ENCODE measurements at regions not wholly inside any gene's neighbourhood (a gene's known extent, or its start where the extent isn't known, plus 50 kb on each side); places are given as distances from the start of the nearest gene placed in this dataset.
A peak's percentile ranks its signal among the peaks of the same experiment; 100 is the strongest.
"Not testable (repeated sequence)": the region's sequence is repeated elsewhere in the genome, so short reads cannot be mapped to it uniquely, and the experiment has no call there.

DNA sequence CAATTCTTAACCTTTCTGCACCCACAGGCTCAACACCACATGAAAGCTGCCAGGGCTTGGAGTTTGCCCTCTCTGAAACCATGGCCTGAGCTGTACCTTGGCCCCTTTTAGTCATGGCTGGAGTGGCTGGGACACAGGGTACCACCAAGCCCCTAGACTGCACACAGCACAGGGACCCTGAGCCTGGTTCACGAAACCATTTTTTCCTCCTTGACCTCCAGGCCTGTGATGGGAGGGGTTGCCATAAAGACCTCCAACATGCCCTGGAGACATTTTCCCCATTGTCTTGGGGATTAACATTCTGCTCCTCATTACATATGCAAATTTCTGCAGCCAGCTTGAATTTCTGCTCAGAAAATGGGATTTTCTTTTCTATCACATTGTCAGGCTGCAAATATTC is 113.4 kb downstream of the XPNPEP1 start:
- not testable (repeated sequence) for H3K27me3 ChIP-seq (replicated peaks); H3K36me3 ChIP-seq

DNA sequence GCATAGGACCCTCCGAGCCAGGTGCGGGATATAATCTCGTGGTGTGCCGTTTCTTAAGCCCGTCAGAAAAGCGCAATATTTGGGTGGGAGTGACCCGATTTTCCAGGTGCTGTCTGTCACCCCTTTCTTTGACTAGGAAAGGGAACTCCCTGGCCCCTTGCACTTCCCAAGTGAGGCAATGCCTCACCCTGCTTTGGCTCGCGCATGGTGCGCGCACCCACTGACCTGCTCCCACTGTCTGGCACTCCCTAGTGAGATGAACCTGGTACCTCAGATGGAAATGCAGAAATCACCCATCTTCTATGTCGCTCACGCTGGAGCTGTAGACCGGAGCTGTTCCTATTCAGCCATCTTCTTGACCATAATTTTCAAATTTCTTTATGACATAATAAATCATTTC is 122.1 kb downstream of the XPNPEP1 start:
- not testable (repeated sequence) for H3K4me3 ChIP-seq; H3K9me3 ChIP-seq (replicated peaks); H3K36me3 ChIP-seq; DNase-seq (ENCODE audit: low read depth in 1 of 2, low spot score in 2 of 2); H3K4me1 ChIP-seq (replicated peaks); H3K27me3 ChIP-seq (replicated peaks); H3K27ac ChIP-seq

More for the DNA sequence above, 113.4 kb downstream of the XPNPEP1 start:
- H3K4me1 ChIP-seq (replicated peaks); H3K27ac ChIP-seq; H3K9me3 ChIP-seq (replicated peaks); H3K4me3 ChIP-seq; DNase-seq (ENCODE audit: low read depth in 1 of 2, low spot score in 2 of 2): not testable (repeated sequence)

DNA sequence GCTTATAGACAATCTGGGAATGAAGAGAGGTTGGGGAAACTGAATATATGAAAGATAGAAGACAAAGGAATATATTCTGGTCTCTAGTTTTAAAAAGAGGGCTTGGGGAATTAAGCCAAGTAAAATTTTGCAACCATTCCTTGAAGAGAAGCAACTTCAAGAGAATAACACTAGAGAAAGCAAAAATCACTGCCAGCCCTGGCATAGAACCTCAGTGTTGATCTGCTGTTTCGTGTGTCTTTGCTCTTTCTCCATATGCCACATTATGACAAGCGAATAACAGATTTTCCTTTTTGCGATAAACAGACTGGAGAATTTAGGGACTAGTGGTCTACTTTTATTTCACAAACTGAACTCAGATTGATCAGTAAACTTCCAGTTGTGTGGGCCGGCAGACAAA is 132.7 kb downstream of the XPNPEP1 start:
- no peaks in the 10 kb centered on the region for H3K36me3 ChIP-seq
- H3K4me1 ChIP-seq (replicated peaks): no peaks in the 10 kb centered on the region
- 0 out of 2 replicates have a peak, but pooled peaks cover 3% of the 10 kb centered on the region for H3K27me3 ChIP-seq (replicated peaks)
- no peak overlapping the region for H3K4me3 ChIP-seq
- H3K27ac ChIP-seq: no peak overlapping the region
- H3K9me3 ChIP-seq (replicated peaks): no peaks in the 10 kb centered on the region; the same call in 1 of the 2 replicates
- no peak for DNase-seq (ENCODE audit: low read depth in 1 of 2, low spot score in 2 of 2)

DNA sequence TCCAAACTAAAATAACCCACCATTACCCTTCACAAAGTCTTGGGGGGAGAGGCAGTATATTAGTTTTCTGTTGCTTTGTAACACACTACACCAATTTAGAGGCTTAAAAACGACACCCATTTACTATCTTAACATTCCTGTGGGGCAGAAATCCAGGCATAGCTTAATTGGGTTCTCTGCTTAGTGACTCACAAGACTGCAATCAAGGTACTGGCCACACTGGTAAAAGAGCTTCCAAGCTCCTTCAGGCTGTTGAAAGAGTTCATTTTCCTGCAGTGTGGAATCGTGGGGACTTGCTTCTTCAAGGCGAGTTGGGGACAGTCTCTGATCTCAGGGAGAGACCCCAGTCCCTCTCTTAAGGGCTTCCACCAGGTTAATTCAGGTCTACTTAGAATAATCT is 139.1 kb downstream of the XPNPEP1 start:
- H3K27ac ChIP-seq: no peak overlapping the region
- H3K4me3 ChIP-seq: no peak overlapping the region
- no peaks in the 10 kb centered on the region for H3K4me1 ChIP-seq (replicated peaks)
- 0 out of 2 replicates have a peak, but pooled peaks cover 2% of the 10 kb centered on the region for H3K9me3 ChIP-seq (replicated peaks)
- H3K36me3 ChIP-seq: no peaks in the 10 kb centered on the region
- no peak for DNase-seq (ENCODE audit: low read depth in 1 of 2, low spot score in 2 of 2)
- no peaks in the 10 kb centered on the region for H3K27me3 ChIP-seq (replicated peaks)

DNA sequence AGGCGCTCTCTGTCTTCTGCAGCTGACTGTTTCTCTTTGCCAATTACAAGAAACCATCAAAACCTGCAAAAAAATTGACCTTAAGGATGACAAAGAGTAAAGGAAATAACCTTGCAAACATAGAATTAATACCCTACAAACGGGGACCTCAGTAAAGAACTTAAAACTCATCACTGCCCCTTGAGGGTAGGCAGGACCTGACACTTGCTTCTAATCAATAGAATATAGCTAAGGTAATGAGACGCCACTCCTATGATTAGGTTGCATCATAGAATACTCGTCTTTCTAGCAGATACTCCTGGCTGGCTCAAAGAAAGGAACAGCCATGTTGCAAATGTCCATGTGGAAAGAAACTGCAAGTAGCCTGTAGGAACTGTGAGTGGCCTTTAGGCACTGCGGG is 140.0 kb downstream of the XPNPEP1 start:
- Histone ChIP-seq H3K9me3 (replicated peaks) (0 out of 2 replicates have a peak, but pooled peaks cover 2% of the 10 kb centered on the region), H3K4me1 (replicated peaks) (no peaks in the 10 kb centered on the region), H3K27ac (no peak overlapping the region), H3K27me3 (replicated peaks) (no peaks in the 10 kb centered on the region), H3K4me3 (no peak overlapping the region), H3K36me3 (no peaks in the 10 kb centered on the region)
- no peak for DNase-seq (ENCODE audit: low read depth in 1 of 2, low spot score in 2 of 2)

DNA sequence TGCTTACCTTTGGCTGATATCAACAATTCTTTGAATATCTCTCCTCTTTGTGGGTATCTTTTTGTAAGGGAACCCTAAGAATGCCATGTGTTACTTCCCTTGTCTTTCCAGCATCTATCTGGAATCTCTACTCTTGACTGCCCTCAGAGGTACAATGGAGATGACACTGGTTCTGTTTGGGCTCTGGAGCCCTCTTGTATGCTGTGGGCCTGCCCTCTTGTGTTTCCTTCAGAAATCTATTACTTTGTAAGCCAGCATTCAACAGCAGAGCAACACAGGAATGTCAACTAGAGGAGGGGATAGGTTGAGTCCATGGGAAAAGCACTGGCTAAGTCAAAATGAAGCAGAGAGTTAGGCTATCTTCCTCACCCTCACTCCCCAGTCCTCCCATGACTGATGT is 142.3 kb downstream of the XPNPEP1 start:
- Histone ChIP-seq H3K4me3 (no peak overlapping the region), H3K9me3 (replicated peaks) (0 out of 2 replicates have a peak, but pooled peaks cover 2% of the 10 kb centered on the region), H3K4me1 (replicated peaks) (no peaks in the 10 kb centered on the region), H3K27me3 (replicated peaks) (0 out of 2 replicates have a peak, but pooled peaks cover 2% of the 10 kb centered on the region), H3K27ac (no peak overlapping the region), H3K36me3 (no peaks in the 10 kb centered on the region)
- DNase-seq (ENCODE audit: low read depth in 1 of 2, low spot score in 2 of 2): no peak

DNA sequence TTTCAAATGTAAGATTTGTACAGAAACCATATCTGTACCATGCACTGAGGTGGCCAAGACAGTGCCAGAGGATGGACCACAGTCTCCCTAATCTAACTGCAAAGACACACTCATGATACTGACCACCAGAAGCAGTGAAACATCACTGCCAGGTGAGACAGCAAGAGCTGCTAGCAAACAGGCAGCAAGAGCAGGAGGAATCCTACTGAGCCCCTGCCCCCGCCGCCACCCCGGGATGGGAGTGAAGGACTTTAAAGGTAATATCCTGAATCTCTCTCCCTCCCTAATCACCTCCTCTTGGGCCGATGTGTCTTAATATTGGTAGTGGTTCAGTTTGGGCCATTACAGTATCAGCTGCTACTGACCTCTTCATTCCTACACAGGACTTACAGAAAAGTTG is 144.3 kb downstream of the XPNPEP1 start:
- H3K36me3 ChIP-seq: no peaks in the 10 kb centered on the region
- H3K4me3 ChIP-seq: no peak overlapping the region
- DNase-seq (ENCODE audit: low read depth in 1 of 2, low spot score in 2 of 2): no peak
- H3K27ac ChIP-seq: no peak overlapping the region
- H3K27me3 ChIP-seq (replicated peaks): 0 out of 2 replicates have a peak, but pooled peaks cover 2% of the 10 kb centered on the region
- no peaks in the 10 kb centered on the region for H3K4me1 ChIP-seq (replicated peaks)
- 0 out of 2 replicates have a peak, but pooled peaks cover 2% of the 10 kb centered on the region for H3K9me3 ChIP-seq (replicated peaks)

DNA sequence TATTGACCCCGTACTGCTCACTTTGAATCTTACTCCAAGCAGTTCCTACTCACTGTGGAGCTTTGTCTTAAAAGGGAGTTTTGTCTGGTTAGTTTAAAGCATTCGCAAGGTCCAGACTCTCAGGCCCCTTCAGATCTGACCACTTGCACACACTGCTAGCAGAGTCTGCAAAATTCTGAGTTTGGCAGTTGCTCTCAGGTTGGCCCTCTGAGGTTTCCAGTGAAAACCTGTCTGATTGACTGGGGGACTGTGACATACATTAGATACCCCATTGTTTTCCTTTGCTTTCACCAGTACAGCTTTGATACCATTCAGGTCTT is 149.2 kb downstream of the XPNPEP1 start:
- H3K9me3 ChIP-seq (replicated peaks): no peaks in the 10 kb centered on the region
- H3K4me1 ChIP-seq (replicated peaks): no peaks in the 10 kb centered on the region
- DNase-seq (ENCODE audit: low read depth in 1 of 2, low spot score in 2 of 2): no peak
- H3K27ac ChIP-seq: no peak overlapping the region
- H3K4me3 ChIP-seq: no peak overlapping the region
- H3K36me3 ChIP-seq: no peaks in the 10 kb centered on the region
- H3K27me3 ChIP-seq (replicated peaks): 0 out of 2 replicates have a peak, but pooled peaks cover 2% of the 10 kb centered on the region

DNA sequence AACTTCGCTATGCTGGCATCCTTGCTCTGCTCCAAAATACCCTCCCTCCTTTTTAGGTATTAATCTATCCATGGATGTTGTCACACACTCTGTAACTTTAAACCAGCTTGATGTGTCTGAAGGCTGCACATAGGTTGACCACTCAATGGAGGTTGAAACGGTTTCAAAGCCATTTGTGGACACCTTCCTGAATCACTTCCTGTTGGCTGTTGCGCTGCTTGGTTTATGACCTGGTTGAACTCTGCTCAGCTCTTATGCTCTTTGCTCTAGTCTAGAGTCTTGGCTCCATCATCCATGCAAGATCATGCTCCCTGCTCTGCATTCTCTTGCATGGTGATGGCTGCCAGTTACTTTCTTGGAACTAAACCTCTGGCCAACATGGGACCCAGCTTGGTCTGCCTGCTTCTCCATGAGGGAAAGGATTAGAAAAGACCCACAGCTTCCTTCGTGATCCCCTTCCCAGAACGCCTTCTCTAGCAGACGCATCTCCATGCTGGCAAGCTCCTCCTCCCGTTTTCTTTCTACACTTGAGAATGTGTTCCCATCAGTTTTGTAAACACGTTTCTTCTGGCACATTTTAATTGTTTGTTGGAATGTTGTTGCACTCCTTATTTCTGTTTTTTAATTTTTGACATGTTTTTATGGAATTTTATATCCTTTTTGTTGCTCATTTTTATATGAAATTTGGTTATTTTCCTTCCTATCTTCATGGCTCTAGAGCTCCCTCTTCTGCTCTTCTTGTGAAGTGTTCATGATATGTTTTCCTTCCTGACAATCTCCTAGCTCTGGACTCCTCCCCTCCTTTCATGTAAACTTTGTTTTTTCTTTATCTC is 149.8 kb downstream of the XPNPEP1 start:
- Histone ChIP-seq H3K36me3 (no peaks in the 10 kb centered on the region), H3K9me3 (replicated peaks) (no peaks in the 10 kb centered on the region), H3K27me3 (replicated peaks) (0 out of 2 replicates have a peak, but pooled peaks cover 2% of the 10 kb centered on the region), H3K4me1 (replicated peaks) (no peaks in the 10 kb centered on the region), H3K27ac (no peak overlapping the region), H3K4me3 (no peak overlapping the region)
- DNase-seq (ENCODE audit: low read depth in 1 of 2, low spot score in 2 of 2): peak in 1 of 2 experiments; percentile 27

DNA sequence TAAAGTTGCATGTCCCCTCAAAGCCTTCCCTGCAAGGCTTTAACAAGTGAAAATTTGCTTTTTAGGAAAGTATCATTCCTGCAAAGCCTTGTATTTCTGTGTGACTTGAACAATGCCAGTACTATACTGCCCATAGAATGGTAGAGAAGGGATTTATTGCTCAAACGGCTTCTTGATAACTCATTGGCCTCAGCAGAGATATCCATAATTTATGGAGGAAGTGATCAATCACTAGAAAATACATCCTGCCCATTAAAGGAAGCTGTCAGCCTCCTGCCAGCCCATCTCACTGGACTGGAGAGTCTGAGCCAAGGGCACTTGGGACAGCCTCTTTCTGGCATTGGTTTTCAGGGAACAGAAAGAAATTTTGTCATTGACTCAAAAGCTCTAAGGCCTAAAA is 152.6 kb downstream of the XPNPEP1 start:
- DNase-seq (ENCODE audit: low read depth in 1 of 2, low spot score in 2 of 2): no peak
- H3K27ac ChIP-seq: no peak overlapping the region
- no peak overlapping the region for H3K4me3 ChIP-seq
- no peaks in the 10 kb centered on the region for H3K4me1 ChIP-seq (replicated peaks)
- H3K36me3 ChIP-seq: no peaks in the 10 kb centered on the region
- no peaks in the 10 kb centered on the region for H3K9me3 ChIP-seq (replicated peaks)
- no peaks in the 10 kb centered on the region for H3K27me3 ChIP-seq (replicated peaks)

DNA sequence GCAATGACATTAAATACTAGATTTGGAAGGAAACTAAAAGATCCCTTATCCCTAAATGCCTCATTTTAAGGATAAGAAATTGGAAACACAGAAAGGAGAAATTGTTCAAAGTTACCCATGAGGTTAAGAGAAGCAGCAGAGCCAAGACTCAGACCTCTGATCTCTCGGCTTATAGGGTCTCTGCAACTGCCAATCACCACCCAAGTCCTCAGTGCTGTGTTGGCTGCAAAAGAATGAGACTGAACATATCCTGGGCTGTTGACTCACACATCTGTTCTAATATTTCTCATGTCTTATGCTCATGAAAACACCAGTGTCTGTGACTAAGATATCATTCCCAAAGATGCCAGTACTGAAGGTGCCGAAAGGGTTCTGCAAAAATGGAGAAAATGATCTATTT is 153.3 kb downstream of the XPNPEP1 start:
- H3K4me1 ChIP-seq (replicated peaks): no peaks in the 10 kb centered on the region
- H3K36me3 ChIP-seq: no peaks in the 10 kb centered on the region
- no peaks in the 10 kb centered on the region for H3K9me3 ChIP-seq (replicated peaks)
- H3K27ac ChIP-seq: no peak overlapping the region
- no peaks in the 10 kb centered on the region for H3K27me3 ChIP-seq (replicated peaks)
- no peak for DNase-seq (ENCODE audit: low read depth in 1 of 2, low spot score in 2 of 2)
- H3K4me3 ChIP-seq: no peak overlapping the region

DNA sequence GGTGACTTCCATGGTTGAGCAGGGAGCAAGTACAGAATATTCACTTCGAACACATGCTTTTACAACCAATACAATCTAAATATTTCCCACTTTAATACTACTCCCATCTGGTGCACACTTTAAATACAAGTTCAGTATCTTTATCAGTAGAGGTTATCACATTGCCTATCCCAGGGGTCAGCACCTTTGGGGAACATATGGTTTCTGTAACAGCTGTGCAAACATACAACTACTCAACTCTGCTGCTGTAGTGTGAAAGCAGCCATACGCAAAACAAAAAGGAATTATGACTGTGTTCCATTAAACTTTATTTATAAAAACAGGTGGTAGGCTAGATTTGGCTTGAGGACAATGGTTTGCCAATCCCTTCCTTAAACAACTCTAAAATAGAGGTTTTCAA is 157.5 kb downstream of the XPNPEP1 start:
- DNase-seq (ENCODE audit: low read depth in 1 of 2, low spot score in 2 of 2): no peak
- Histone ChIP-seq H3K36me3 (no peaks in the 10 kb centered on the region), H3K4me3 (no peak overlapping the region), H3K4me1 (replicated peaks) (no peaks in the 10 kb centered on the region), H3K9me3 (replicated peaks) (no peaks in the 10 kb centered on the region), H3K27ac (no peak overlapping the region), H3K27me3 (replicated peaks) (no peaks in the 10 kb centered on the region)

DNA sequence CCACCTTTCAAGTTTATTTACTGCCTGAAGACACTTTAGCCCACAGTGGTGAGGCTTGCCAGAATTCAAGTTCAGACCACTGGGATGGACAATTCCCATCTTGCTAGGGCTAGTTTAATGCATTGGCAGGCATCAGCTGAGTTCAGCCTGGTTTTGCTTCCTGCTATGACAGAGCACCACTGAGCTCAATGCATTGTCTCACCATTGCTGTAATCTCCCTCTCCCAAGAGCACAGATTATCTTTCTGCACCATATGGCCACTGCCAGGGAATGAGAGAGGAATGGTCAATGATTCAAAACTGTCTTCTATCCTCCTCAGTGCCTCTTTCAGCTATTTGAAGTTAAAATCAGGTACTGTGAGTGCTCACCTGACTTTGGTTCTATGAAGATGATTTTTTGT is 160.8 kb downstream of the XPNPEP1 start:
- no peaks in the 10 kb centered on the region for H3K4me1 ChIP-seq (replicated peaks)
- DNase-seq (ENCODE audit: low read depth in 1 of 2, low spot score in 2 of 2): no peak
- no peaks in the 10 kb centered on the region for H3K36me3 ChIP-seq

DNA sequence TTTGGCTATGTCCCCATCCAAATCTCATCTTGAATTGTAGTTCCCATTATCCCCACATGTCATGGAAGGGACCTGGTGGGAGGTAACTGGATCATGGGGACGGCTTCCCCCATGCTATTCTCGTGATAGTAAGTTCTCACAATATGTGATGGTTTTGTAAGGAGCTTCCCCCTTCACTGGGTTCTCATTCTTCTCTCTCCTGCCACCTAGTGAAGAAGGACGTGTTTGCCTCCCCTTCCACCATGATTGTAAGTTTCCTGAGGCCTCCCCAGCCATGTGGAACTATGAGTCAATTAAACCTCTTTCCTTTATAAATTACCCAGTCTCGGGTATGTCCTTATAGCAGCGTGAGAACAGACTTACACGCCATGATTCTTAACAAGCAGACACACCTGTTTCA is 165.6 kb downstream of the XPNPEP1 start:
- H3K27me3 ChIP-seq (replicated peaks); DNase-seq (ENCODE audit: low read depth in 1 of 2, low spot score in 2 of 2); H3K36me3 ChIP-seq: not testable (repeated sequence)

More for the DNA sequence above, 160.8 kb downstream of the XPNPEP1 start:
- Histone ChIP-seq H3K9me3 (replicated peaks) (no peaks in the 10 kb centered on the region), H3K27ac (no peak overlapping the region), H3K4me3 (no peak overlapping the region), H3K27me3 (replicated peaks) (no peaks in the 10 kb centered on the region)

DNA sequence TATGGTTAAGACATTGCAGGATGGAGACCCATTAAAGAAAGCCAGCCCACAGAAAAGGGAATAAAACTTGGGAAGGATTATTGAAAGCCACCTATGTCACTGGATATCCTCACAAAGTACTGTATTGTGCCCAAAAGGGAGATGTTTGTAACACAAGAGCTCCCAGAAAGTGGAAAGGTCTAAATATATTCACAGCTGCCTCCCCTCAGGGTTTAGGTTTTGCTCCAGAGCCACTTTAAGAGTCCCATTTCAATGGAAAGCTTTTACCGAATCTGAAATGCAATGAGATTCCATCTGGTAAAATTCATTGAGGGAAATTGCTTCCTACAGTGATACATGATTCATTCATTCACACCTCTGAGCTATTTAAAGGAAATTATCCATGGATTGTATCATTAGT is 176.4 kb downstream of the XPNPEP1 start:
- Histone ChIP-seq H3K36me3 (no peaks in the 10 kb centered on the region), H3K4me3 (no peak overlapping the region), H3K27me3 (replicated peaks) (no peaks in the 10 kb centered on the region), H3K9me3 (replicated peaks) (no peaks in the 10 kb centered on the region), H3K27ac (no peak overlapping the region), H3K4me1 (replicated peaks) (no peaks in the 10 kb centered on the region)
- DNase-seq (ENCODE audit: low read depth in 1 of 2, low spot score in 2 of 2): no peak

More for the DNA sequence above, 165.6 kb downstream of the XPNPEP1 start:
- H3K27ac ChIP-seq; H3K9me3 ChIP-seq (replicated peaks); H3K4me3 ChIP-seq; H3K4me1 ChIP-seq (replicated peaks): not testable (repeated sequence)

Measured in SJSA1 (cell line).